GM19397 (cell line): ENCODE measurements at regions not wholly inside any gene's neighbourhood (a gene's known extent, or its start where the extent isn't known, plus 50 kb on each side); places are given as distances from the start of the nearest gene placed in this dataset.

Experiments used
- ATAC-seq: cut with Tn5 transposase; IDR thresholded peaks from one replicate; pipeline ENCODE4 v1.9.1; 2021; ENCODE audit warnings: mild to moderate bottlenecking, moderate library complexity; ENCODE audit not compliant: unreplicated experiment

- ATAC-seq = no peak
Observed at GRCh38 chr3:168212664-168213285, 117.1 kb upstream of the GOLIM4 start.

GRCh38 chr3:168205451-168205850 lies 109.7 kb upstream of the GOLIM4 start:
- ATAC-seq = no peak

GRCh38 chr3:168197162-168197561 lies 101.4 kb upstream of the GOLIM4 start:
- ATAC-seq = no peak

GRCh38 chr3:168191856-168192255 lies 96.1 kb upstream of the GOLIM4 start:
- ATAC-seq = no peak

GRCh38 chr3:168187233-168187632 lies 91.5 kb upstream of the GOLIM4 start:
- no peak for ATAC-seq

GRCh38 chr3:168186293-168186983 lies 90.7 kb upstream of the GOLIM4 start:
- ATAC-seq = no peak

GRCh38 chr3:168183774-168184173 lies 88.0 kb upstream of the GOLIM4 start:
- ATAC-seq = no peak

GRCh38 chr3:168168743-168169142 lies 73.0 kb upstream of the GOLIM4 start:
- no peak for ATAC-seq

- ATAC-seq = peak; percentile 85
Observed at GRCh38 chr3:168165390-168166269, 69.9 kb upstream of the GOLIM4 start.

- ATAC-seq = no peak
Observed at GRCh38 chr3:168162172-168162571, 66.4 kb upstream of the GOLIM4 start.

- no peak for ATAC-seq
Observed at GRCh38 chr3:168161696-168162095, 66.0 kb upstream of the GOLIM4 start.

GRCh38 chr3:168157903-168158302 lies 62.2 kb upstream of the GOLIM4 start:
- no peak for ATAC-seq

- ATAC-seq = no peak
Observed at GRCh38 chr3:168157099-168157700, 61.5 kb upstream of the GOLIM4 start.

- no peak for ATAC-seq
Observed at GRCh38 chr3:168156479-168156878, 60.8 kb upstream of the GOLIM4 start.

- ATAC-seq = no peak
Observed at GRCh38 chr3:168155303-168155702, 59.6 kb upstream of the GOLIM4 start.

GRCh38 chr3:168154089-168154488 lies 58.4 kb upstream of the GOLIM4 start:
- ATAC-seq = no peak

GRCh38 chr3:168152149-168152548 lies 56.4 kb upstream of the GOLIM4 start:
- no peak for ATAC-seq
